GM13977 (cell line): ENCODE measurements at regions not wholly inside any gene's neighbourhood (a gene's known extent, or its start where the extent isn't known, plus 50 kb on each side); places are given as distances from the start of the nearest gene placed in this dataset.
"Not testable (repeated sequence)": the region's sequence is repeated elsewhere in the genome, so short reads cannot be mapped to it uniquely, and the experiment has no call there.

Source experiments
- DNase-seq: peaks from one replicate; pipeline ENCODE4 v3.0.0; 2012; ENCODE audit warnings: low spot score
- CTCF ChIP-seq: IDR thresholded peaks from 2 replicates; pipeline ENCODE4 v1.5.1; 2012; ENCODE audit warnings: mild to moderate bottlenecking, control low read depth; ENCODE audit not compliant: insufficient read depth; ENCODE audit errors: extremely low read depth, missing control alignments
- in situ Hi-C: fragments of 300-500 bp; cut with MboI; formaldehyde crosslinking; loops from one replicate; pipeline ENCODE4 v1.12.0; 2022; ENCODE audit warnings: low sequenced_read_pairs, low pct_unique_long_range_greater_than_20kb, mixed read lengths, inconsistent platforms; ENCODE audit not compliant: unreplicated experiment

DNA sequence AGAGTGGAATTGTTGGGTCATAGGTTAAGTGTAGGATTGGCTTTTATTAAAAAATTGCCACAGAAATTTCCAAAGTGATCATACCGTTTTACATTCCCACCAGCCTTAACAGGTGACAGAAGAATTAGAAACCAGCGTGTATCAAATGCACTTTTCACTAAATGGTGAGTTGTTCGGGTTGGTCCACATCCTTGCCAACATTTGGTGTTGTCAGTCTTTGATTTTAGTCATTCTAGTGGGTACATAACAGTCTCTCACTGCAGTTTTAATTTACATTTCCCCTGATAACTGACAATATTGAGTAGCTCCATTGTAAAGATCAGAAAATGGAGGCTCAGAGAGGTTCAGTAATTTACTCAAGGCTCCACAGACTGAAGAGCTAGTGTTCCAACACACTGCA is 237.8 kb upstream of the LHX5 start:
- TF ChIP-seq CTCF: no peak
- no peak for DNase-seq
- in situ Hi-C loops: no loop called here

- in situ Hi-C loops: no loop called here
- TF ChIP-seq CTCF: no peak
- DNase-seq: no peak
Measured at GRCh38 chr12:113702836-113703235, 231.2 kb upstream of the LHX5 start.

- in situ Hi-C loops: no loop called here
- no peak for TF ChIP-seq CTCF
- DNase-seq: no peak
Measured at GRCh38 chr12:113702276-113702675, 230.6 kb upstream of the LHX5 start.

DNA sequence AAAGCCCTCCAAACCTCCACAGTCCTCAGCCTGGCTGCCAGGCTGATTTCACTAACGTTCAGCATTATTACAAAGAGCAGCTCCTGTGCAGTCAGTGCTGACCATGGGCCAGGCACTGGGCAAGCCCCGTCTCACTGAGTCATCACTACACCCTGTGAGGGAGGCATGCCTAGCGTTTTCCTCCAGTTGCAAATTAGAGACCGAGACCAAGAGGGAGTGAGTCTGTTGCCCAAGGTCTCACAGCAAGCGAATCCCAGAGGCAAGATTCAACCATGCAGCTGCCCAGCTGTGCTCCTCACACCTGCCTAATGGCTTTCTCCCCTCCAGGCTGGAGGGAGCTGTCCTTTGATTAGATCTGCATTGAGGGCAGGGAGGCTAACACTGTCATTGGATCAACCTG is 229.3 kb upstream of the LHX5 start:
- in situ Hi-C loops: no loop called here
- TF ChIP-seq CTCF: no peak
- DNase-seq: no peak

DNA sequence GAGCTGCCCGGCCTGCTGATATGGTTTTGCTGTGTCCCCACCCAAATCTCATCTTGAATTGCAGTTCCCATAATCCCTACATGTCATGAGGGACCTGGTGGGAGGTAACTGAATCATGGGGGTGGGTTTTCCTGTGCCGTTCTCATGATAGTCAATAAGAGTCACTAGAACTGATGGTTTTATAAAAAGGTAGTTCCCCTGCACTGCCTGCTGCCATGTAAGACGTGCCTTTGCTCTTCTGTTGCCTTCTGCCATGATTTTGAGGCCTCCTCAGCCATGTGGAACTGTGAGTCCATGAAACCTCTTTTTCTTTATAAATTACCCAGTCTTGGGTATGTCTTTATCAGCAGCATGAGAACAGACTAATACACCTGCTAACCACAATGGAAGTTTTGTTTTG is 228.3 kb upstream of the LHX5 start:
- DNase-seq, in situ Hi-C loops: not testable (repeated sequence)

DNA sequence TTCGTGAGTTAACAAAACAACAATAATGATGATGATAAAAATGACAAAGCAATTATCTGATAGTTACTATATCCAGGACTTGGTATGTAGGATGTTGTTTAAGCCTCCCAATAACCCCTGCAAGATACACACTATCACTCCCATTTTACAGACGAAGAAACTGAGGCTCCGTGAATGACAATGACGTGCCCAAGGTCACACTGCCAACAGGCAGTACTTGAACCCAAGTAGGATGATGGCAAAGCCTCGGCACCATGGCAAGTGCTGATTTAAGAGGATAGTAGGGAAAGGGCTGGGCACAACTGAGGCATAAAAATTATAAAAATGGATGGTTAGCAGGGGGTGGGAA is 226.8 kb upstream of the LHX5 start:
- no peak for TF ChIP-seq CTCF
- DNase-seq: no peak
- in situ Hi-C loops: no loop called here

DNA sequence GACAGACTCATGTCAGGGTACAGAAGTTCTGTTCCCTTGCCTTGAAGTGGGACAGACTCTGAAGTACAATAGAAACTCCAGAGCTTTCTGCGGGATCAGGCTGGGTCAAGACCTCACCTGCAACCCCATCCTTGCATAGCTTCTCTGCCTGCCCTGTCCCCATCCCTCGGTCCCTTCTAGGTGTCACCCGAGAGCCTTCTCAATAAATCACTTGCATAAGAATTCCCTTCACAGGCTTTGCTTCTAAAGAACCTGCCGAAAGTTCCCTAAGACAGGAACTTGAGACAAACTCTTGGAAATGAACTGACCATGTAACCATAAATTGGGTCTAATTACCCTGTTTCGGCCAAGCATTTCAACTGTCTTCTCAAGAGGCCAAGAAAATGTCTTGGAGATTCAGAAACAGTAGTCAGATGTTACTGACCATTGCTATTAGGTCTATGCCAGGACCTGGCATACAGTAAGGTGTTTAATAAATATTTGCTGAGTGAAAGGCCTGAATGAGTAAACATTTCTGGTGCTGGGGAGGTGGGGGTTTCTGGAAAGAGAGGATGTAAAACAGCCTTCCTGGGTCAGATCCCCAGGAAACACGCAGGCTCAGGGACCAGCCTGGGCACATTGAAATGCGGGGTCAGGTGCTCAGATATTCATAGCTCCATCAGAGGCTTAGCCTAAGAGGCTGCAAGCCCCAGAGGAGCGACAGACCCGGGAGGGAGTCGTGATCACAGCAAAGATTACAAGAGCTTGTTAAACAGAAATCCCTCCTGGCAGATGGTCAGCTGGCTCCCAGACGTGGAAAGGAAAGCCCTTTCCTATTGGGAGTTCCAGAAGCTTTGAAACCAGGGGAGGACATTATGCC is 226.2 kb upstream of the LHX5 start:
- in situ Hi-C loops: no loop called here
- no peak for TF ChIP-seq CTCF
- DNase-seq: no peak
